ENCODE measurements at regions not wholly inside any gene's neighbourhood (a gene's known extent, or its start where the extent isn't known, plus 50 kb on each side); places are given as distances from the start of the nearest gene placed in this dataset.

GRCh38 chr7:85928500-85928899 is 715.2 kb upstream of the GRM3 start:
- no peak for ATAC-seq
- TF ChIP-seq POLR2A (IDR thresholded peaks at IDR 0.05) (no peak), CTCF (IDR thresholded peaks at IDR 0.05 in 4 of 5, conservative IDR thresholded peaks at IDR 0.05 in 1 of 5) (no peak)

GRCh38 chr7:85927226-85927625 is 716.5 kb upstream of the GRM3 start:
- Histone ChIP-seq H3K27me3 (no peaks in the 10 kb centered on the region), H3K4me1 (no peaks in the 10 kb centered on the region), H3K36me3 (no peaks in the 10 kb centered on the region), H3K27ac (no peak overlapping the region), H3K9me3 (no peaks in the 10 kb centered on the region), H3K4me3 (no peak overlapping the region)
- TF ChIP-seq CTCF (IDR thresholded peaks at IDR 0.05 in 4 of 5, conservative IDR thresholded peaks at IDR 0.05 in 1 of 5) (no peak), POLR2A (IDR thresholded peaks at IDR 0.05) (no peak)
- DNase-seq (no peak), ATAC-seq (no peak)
- in situ Hi-C loops (cut with MboI; ENCODE audit: low sequenced_read_pairs in 4 of 4): no loop called here
- intact Hi-C loops (cut with DNase I; ENCODE audit: low total_unique reads): no loop called here

More at GRCh38 chr7:85928500-85928899, 715.2 kb upstream of the GRM3 start:
- Histone ChIP-seq H3K27ac (no peak overlapping the region), H3K36me3 (no peaks in the 10 kb centered on the region), H3K9me3 (no peaks in the 10 kb centered on the region), H3K4me3 (no peak overlapping the region), H3K4me1 (no peaks in the 10 kb centered on the region), H3K27me3 (no peaks in the 10 kb centered on the region)
- in situ Hi-C loops (cut with MboI; ENCODE audit: low sequenced_read_pairs in 4 of 4) (no loop called here), intact Hi-C loops (cut with DNase I; ENCODE audit: low total_unique reads) (no loop called here)
- DNase-seq: no peak

GRCh38 chr7:85924062-85924461 is 719.6 kb upstream of the GRM3 start:
- ATAC-seq: no peak

GRCh38 chr7:85916016-85916415 is 727.7 kb upstream of the GRM3 start:
- no peaks in the 10 kb centered on the region for H3K36me3 ChIP-seq
- DNase-seq: no peak
- no peak overlapping the region for H3K4me3 ChIP-seq
- no peak overlapping the region for H3K27ac ChIP-seq
- no peaks in the 10 kb centered on the region for H3K4me1 ChIP-seq
- in situ Hi-C loops (cut with MboI; ENCODE audit: low sequenced_read_pairs in 4 of 4) (no loop called here), intact Hi-C loops (cut with DNase I; ENCODE audit: low total_unique reads) (no loop called here)
- no peaks in the 10 kb centered on the region for H3K9me3 ChIP-seq
- TF ChIP-seq POLR2A (IDR thresholded peaks at IDR 0.05) (no peak), CTCF (IDR thresholded peaks at IDR 0.05 in 4 of 5, conservative IDR thresholded peaks at IDR 0.05 in 1 of 5) (no peak)
- no peak for ATAC-seq
- H3K27me3 ChIP-seq: no peaks in the 10 kb centered on the region

More at GRCh38 chr7:85924062-85924461, 719.6 kb upstream of the GRM3 start:
- no peak for DNase-seq
- Histone ChIP-seq H3K9me3 (no peaks in the 10 kb centered on the region), H3K27me3 (no peaks in the 10 kb centered on the region), H3K27ac (no peak overlapping the region), H3K4me3 (no peak overlapping the region), H3K4me1 (no peaks in the 10 kb centered on the region), H3K36me3 (no peaks in the 10 kb centered on the region)
- intact Hi-C loops (cut with DNase I; ENCODE audit: low total_unique reads) (no loop called here), in situ Hi-C loops (cut with MboI; ENCODE audit: low sequenced_read_pairs in 4 of 4) (no loop called here)
- TF ChIP-seq CTCF (IDR thresholded peaks at IDR 0.05 in 4 of 5, conservative IDR thresholded peaks at IDR 0.05 in 1 of 5): no peak
- no peak for TF ChIP-seq POLR2A (IDR thresholded peaks at IDR 0.05)

- in situ Hi-C loops (cut with MboI; ENCODE audit: low sequenced_read_pairs in 4 of 4): no loop called here
- TF ChIP-seq POLR2A (IDR thresholded peaks at IDR 0.05) (no peak), CTCF (IDR thresholded peaks at IDR 0.05 in 4 of 5, conservative IDR thresholded peaks at IDR 0.05 in 1 of 5) (no peak)
- DNase-seq: no peak
- H3K36me3 ChIP-seq: no peaks in the 10 kb centered on the region
- H3K27ac ChIP-seq: no peak overlapping the region
- ATAC-seq: no peak
- H3K4me3 ChIP-seq: no peak overlapping the region
- intact Hi-C loops (cut with DNase I; ENCODE audit: low total_unique reads): no loop called here
- H3K9me3 ChIP-seq: no peaks in the 10 kb centered on the region
- no peaks in the 10 kb centered on the region for H3K4me1 ChIP-seq
- H3K27me3 ChIP-seq: no peaks in the 10 kb centered on the region
Measured at GRCh38 chr7:85914437-85914836, 727.6 kb upstream of the SEMA3D start.
